OCI-LY7 (cell line): ENCODE measurements at regions not wholly inside any gene's neighbourhood (a gene's known extent, or its start where the extent isn't known, plus 50 kb on each side); places are given as distances from the start of the nearest gene placed in this dataset.

Experiments used
- EZH2phosphoT487 ChIP-seq: fragments of 200-600 bp; sonication (generic); IDR thresholded peaks from 2 replicates; pipeline ENCODE4 v1.6.1; 2018; ENCODE audit warnings: low read depth, borderline replicate concordance, mild to moderate bottlenecking, mixed run types, antibody characterized with exemption, low read length, moderate library complexity, mixed read lengths
- TF ChIP-seq, protein P1 (sequence below): fragments of 200-600 bp; sonication (generic); conservative IDR thresholded peaks from 2 replicates; pipeline ENCODE4 v1.5.1; 2014; ENCODE audit warnings: mild to moderate bottlenecking, antibody characterized with exemption, low read length, moderate library complexity, mixed read lengths

- TF ChIP-seq, protein P1, sequence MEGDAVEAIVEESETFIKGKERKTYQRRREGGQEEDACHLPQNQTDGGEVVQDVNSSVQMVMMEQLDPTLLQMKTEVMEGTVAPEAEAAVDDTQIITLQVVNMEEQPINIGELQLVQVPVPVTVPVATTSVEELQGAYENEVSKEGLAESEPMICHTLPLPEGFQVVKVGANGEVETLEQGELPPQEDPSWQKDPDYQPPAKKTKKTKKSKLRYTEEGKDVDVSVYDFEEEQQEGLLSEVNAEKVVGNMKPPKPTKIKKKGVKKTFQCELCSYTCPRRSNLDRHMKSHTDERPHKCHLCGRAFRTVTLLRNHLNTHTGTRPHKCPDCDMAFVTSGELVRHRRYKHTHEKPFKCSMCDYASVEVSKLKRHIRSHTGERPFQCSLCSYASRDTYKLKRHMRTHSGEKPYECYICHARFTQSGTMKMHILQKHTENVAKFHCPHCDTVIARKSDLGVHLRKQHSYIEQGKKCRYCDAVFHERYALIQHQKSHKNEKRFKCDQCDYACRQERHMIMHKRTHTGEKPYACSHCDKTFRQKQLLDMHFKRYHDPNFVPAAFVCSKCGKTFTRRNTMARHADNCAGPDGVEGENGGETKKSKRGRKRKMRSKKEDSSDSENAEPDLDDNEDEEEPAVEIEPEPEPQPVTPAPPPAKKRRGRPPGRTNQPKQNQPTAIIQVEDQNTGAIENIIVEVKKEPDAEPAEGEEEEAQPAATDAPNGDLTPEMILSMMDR = no peak
- TF ChIP-seq EZH2phosphoT487 = no peak
These were observed 328.1 kb upstream of the STEAP1 start for GRCh38 chr7:89826121-89826520.
